Breast epithelium (tissue), 4 donors: ENCODE measurements at regions not wholly inside any gene's neighbourhood (a gene's known extent, or its start where the extent isn't known, plus 50 kb on each side); places are given as distances from the start of the nearest gene placed in this dataset.

Experiments
- DNase-seq, 2 donors: peaks; one replicate each; pipeline ENCODE4 v3.0.0-alpha.2; 2019; ENCODE audit warnings: low spot score in 2 of 2
- H3K27ac ChIP-seq, 2 donors: fragments of 200-600 bp; sonication (generic) in 1 of 2; one replicate each; pipeline ENCODE4 v1.5.1; 2016 to 2019; ENCODE audit warnings: mild to moderate bottlenecking in 1 of 2
- H3K27me3 ChIP-seq, 2 donors: fragments of 200-600 bp; sonication (generic) in 1 of 2; one replicate each; pipeline versions ENCODE4 v1.5.1 to v1.6.0; 2017 to 2019; ENCODE audit warnings: control low read depth in 1 of 2, mild to moderate bottlenecking in 1 of 2
- H3K36me3 ChIP-seq: fragments of 200-600 bp; one replicate; pipeline ENCODE4 v1.5.1; 2019
- H3K4me1 ChIP-seq, 2 donors: fragments of 200-600 bp; sonication (generic); one replicate each; pipeline ENCODE4 v1.5.1; 2016 to 2019; ENCODE audit warnings: control low read depth in 1 of 2
- H3K4me3 ChIP-seq, 3 donors: fragments of 200-600 bp; sonication (generic); 1 replicate in 2 of 3; 2 replicates in 1 of 3; pipeline ENCODE4 v1.5.1; 2016 to 2019; ENCODE audit warnings: mild to moderate bottlenecking in 3 of 3, moderate library complexity in 2 of 3
- H3K9me3 ChIP-seq, 2 donors: fragments of 200-600 bp; sonication (generic) in 1 of 2; one replicate each; pipeline ENCODE4 v1.5.1; 2016 to 2019; ENCODE audit warnings: control low read depth in 1 of 2
- POLR2A ChIP-seq: fragments of 450-650 bp; IDR thresholded peaks from one replicate; pipeline ENCODE4 v1.6.1; 2016; ENCODE audit warnings: antibody characterized with exemption, mild to moderate bottlenecking, moderate library complexity
- POLR2AphosphoS5 ChIP-seq, 3 donors: sonication (generic); formaldehyde crosslinking; IDR thresholded peaks; one replicate each; pipeline ENCODE4 v1.6.1; 2017; ENCODE audit warnings: antibody characterized with exemption in 3 of 3
- intact Hi-C: fragments of 100-400 bp; cut with DNase I; formaldehyde crosslinking; loops from one replicate; pipeline ENCODE4 v1.15.1; 2023; ENCODE audit warnings: low total_unique reads
- TF ChIP-seq, protein P1 (sequence below), 3 donors: fragments of 450-650 bp; IDR thresholded peaks; one replicate each; pipeline ENCODE4 v1.5.1; 2016 to 2017; ENCODE audit warnings: antibody characterized with exemption in 3 of 3, mild to moderate bottlenecking in 3 of 3, moderate library complexity in 3 of 3

DNA sequence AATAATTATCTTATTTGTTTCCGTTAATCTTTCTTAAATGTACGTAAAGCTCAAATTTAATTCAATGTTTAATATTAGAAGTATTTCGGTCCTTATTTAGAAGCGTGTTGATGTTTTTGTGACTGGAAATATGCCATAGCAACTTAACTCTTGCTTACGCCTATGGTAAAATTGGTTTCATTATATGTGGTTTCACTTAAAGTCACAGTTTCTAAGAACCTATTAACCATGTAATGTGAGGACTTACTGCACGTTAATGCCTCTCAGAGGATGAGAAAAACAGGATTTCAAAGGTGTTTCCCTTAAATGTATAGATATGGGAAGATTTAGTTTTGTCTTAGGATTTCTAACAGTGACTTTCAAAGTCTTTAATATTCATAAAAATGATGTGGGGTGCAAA is 206.4 kb upstream of the IL15 start:
- Histone ChIP-seq H3K4me3 (no peak overlapping the region), H3K27me3 (no peaks in the 10 kb centered on the region), H3K9me3 (no peaks in the 10 kb centered on the region), H3K36me3 (no peaks in the 10 kb centered on the region), H3K27ac (no peak overlapping the region), H3K4me1 (no peaks in the 10 kb centered on the region)
- DNase-seq: no peak
- intact Hi-C loops: no loop called here
- TF ChIP-seq POLR2A (no peak), POLR2AphosphoS5 (IDR thresholded peaks at IDR 0.05) (no peak)
- TF ChIP-seq, protein P1, sequence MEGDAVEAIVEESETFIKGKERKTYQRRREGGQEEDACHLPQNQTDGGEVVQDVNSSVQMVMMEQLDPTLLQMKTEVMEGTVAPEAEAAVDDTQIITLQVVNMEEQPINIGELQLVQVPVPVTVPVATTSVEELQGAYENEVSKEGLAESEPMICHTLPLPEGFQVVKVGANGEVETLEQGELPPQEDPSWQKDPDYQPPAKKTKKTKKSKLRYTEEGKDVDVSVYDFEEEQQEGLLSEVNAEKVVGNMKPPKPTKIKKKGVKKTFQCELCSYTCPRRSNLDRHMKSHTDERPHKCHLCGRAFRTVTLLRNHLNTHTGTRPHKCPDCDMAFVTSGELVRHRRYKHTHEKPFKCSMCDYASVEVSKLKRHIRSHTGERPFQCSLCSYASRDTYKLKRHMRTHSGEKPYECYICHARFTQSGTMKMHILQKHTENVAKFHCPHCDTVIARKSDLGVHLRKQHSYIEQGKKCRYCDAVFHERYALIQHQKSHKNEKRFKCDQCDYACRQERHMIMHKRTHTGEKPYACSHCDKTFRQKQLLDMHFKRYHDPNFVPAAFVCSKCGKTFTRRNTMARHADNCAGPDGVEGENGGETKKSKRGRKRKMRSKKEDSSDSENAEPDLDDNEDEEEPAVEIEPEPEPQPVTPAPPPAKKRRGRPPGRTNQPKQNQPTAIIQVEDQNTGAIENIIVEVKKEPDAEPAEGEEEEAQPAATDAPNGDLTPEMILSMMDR (IDR thresholded peaks at IDR 0.05): no peak

DNA sequence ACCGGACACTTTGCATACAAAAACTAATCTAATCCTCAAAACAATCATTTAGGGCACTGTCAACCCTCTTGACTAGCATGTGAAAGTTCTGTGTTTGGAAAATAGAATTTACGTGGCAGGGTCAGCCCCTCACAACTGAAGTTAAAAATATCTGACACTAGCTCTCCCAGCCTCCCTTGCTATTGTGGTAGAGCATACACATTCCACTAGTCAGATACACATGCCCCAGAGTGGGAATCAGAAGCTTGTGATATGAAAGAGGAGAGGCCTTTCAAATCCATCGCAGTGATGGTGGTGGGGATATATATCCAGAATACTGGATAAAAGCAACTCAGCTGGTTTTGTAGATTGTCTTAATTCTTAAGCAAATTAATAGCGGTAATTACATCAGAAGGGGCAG is 205.7 kb upstream of the IL15 start:
- Histone ChIP-seq H3K4me1 (no peaks in the 10 kb centered on the region), H3K9me3 (no peaks in the 10 kb centered on the region), H3K27ac (no peak overlapping the region), H3K27me3 (no peaks in the 10 kb centered on the region), H3K4me3 (no peak overlapping the region), H3K36me3 (no peaks in the 10 kb centered on the region)
- intact Hi-C loops: no loop called here
- TF ChIP-seq POLR2AphosphoS5 (IDR thresholded peaks at IDR 0.05): no peak
- DNase-seq: no peak

- Histone ChIP-seq H3K27me3 (no peaks in the 10 kb centered on the region), H3K9me3 (no peaks in the 10 kb centered on the region), H3K4me1 (no peaks in the 10 kb centered on the region), H3K4me3 (no peak overlapping the region), H3K36me3 (no peaks in the 10 kb centered on the region), H3K27ac (no peak overlapping the region)
- DNase-seq: no peak
- TF ChIP-seq POLR2AphosphoS5 (IDR thresholded peaks at IDR 0.05) (no peak), POLR2A (no peak)
- TF ChIP-seq, protein P1 (IDR thresholded peaks at IDR 0.05): no peak
- intact Hi-C loops: no loop called here
Observed at GRCh38 chr4:141432000-141432712, 204.2 kb upstream of the IL15 start.

- TF ChIP-seq, protein P1 (IDR thresholded peaks at IDR 0.05): no peak
- TF ChIP-seq POLR2AphosphoS5 (IDR thresholded peaks at IDR 0.05): no peak
- TF ChIP-seq POLR2A: no peak
- no peak for DNase-seq
- no peak overlapping the region for H3K27ac ChIP-seq
Observed at GRCh38 chr4:141435446-141436225, 200.7 kb upstream of the IL15 start.

DNA sequence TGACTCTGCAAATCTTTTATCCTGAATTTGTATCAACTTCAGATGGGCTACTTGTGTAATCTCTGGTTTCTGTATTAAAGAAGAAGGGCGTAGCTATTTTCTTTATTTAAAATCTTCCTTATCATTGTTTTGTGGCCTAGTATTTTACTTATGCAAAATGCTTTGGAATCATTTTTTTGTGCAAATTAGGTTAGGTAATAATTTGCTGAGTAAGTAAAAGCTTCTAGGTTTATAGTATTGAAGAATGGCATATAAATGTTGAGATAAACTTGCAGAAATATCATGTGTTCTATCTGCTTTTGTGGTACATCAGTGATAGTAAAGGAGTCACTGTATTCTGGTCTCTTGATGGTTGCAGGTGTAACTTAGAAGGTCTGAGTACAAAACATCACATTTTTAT is 197.2 kb upstream of the IL15 start:
- TF ChIP-seq POLR2A (no peak), POLR2AphosphoS5 (IDR thresholded peaks at IDR 0.05) (no peak)
- TF ChIP-seq, protein P1 (IDR thresholded peaks at IDR 0.05): no peak
- no peaks in the 10 kb centered on the region for H3K36me3 ChIP-seq
- no peak for DNase-seq
- H3K27ac ChIP-seq: no peak overlapping the region
- no peaks in the 10 kb centered on the region for H3K27me3 ChIP-seq
- no peaks in the 10 kb centered on the region for H3K4me1 ChIP-seq
- intact Hi-C loops: no loop called here
- H3K9me3 ChIP-seq: no peaks in the 10 kb centered on the region
- no peak overlapping the region for H3K4me3 ChIP-seq

More at GRCh38 chr4:141435446-141436225, 200.7 kb upstream of the IL15 start:
- H3K36me3 ChIP-seq: no peaks in the 10 kb centered on the region
- no peak overlapping the region for H3K4me3 ChIP-seq
- intact Hi-C loops: no loop called here
- no peaks in the 10 kb centered on the region for H3K9me3 ChIP-seq
- no peaks in the 10 kb centered on the region for H3K4me1 ChIP-seq
- no peaks in the 10 kb centered on the region for H3K27me3 ChIP-seq
